Gastroesophageal sphincter (tissue), 3 donors: ENCODE measurements at regions not wholly inside any gene's neighbourhood (a gene's known extent, or its start where the extent isn't known, plus 50 kb on each side); places are given as distances from the start of the nearest gene placed in this dataset.

Source experiments
- EP300 ChIP-seq: sonication (generic); formaldehyde crosslinking; IDR thresholded peaks from one replicate; pipeline ENCODE4 v1.6.1; 2017; ENCODE audit warnings: antibody characterized with exemption, mild to moderate bottlenecking
- POLR2A ChIP-seq, 2 donors: fragments of 450-650 bp; IDR thresholded peaks; one replicate each; pipeline ENCODE4 v1.6.1; 2017; ENCODE audit warnings: antibody characterized with exemption in 2 of 2, mild to moderate bottlenecking in 2 of 2, moderate library complexity in 1 of 2
- POLR2AphosphoS5 ChIP-seq: sonication (generic); formaldehyde crosslinking; IDR thresholded peaks from one replicate; pipeline ENCODE4 v1.6.1; 2017; ENCODE audit warnings: antibody characterized with exemption
- TF ChIP-seq, protein P1 (sequence below), 4 experiments: fragments of 200-600 bp in 2 of 4; fragments of 450-650 bp in 2 of 4; sonication (generic) in 1 of 4; IDR thresholded peaks; one replicate each; pipeline ENCODE4 v1.5.1; 2017 to 2019; ENCODE audit warnings: antibody characterized with exemption in 4 of 4, mild to moderate bottlenecking in 2 of 4, moderate library complexity in 2 of 4

DNA sequence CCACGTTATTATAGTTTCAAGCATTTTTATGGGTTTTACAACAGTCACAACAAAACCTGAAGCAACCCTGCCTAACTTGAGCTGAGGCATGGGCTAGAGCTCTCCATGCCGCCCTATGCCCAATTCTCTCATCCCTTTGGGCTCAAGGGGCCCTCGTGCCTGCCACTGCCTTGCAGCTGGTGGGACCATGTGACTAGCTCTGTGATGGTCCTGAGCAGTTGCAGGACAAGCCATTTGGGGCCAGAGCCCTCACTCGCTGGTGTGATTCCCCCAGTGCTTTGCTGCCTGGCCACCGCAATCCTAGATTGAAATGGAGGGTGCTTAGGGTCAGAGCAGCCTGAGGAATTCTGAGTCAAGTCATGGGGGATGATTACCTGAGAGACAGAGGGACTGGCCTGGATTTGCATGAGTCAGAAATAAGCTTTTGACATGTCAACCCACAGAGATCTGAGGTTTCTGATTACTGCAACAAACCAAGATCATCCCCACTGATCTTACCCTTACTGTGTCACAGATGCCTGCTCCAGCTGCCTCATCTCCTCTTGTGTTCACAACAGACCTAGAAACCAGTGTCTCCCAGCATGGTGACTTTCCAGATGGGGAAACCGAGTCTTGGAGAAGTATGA, 323.7 kb downstream of the BRD1 start:
- TF ChIP-seq, protein P1, sequence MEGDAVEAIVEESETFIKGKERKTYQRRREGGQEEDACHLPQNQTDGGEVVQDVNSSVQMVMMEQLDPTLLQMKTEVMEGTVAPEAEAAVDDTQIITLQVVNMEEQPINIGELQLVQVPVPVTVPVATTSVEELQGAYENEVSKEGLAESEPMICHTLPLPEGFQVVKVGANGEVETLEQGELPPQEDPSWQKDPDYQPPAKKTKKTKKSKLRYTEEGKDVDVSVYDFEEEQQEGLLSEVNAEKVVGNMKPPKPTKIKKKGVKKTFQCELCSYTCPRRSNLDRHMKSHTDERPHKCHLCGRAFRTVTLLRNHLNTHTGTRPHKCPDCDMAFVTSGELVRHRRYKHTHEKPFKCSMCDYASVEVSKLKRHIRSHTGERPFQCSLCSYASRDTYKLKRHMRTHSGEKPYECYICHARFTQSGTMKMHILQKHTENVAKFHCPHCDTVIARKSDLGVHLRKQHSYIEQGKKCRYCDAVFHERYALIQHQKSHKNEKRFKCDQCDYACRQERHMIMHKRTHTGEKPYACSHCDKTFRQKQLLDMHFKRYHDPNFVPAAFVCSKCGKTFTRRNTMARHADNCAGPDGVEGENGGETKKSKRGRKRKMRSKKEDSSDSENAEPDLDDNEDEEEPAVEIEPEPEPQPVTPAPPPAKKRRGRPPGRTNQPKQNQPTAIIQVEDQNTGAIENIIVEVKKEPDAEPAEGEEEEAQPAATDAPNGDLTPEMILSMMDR (IDR thresholded peaks at IDR 0.05) = no peak
- TF ChIP-seq POLR2A (IDR thresholded peaks at IDR 0.05) (no peak), EP300 (no peak), POLR2AphosphoS5 (no peak)
